Colonic mucosa (tissue), 4 donors: ENCODE measurements at regions not wholly inside any gene's neighbourhood (a gene's known extent, or its start where the extent isn't known, plus 50 kb on each side); places are given as distances from the start of the nearest gene placed in this dataset.
"Not testable (repeated sequence)": the region's sequence is repeated elsewhere in the genome, so short reads cannot be mapped to it uniquely, and the experiment has no call there.

Experiments used
- DNase-seq: peaks from one replicate; pipeline ENCODE4 v3.0.0-alpha.2; 2020
- H3K27ac ChIP-seq: fragments of 200-600 bp; one replicate; pipeline ENCODE4 v1.8.0; 2021
- H3K27me3 ChIP-seq: fragments of 200-600 bp; one replicate; pipeline ENCODE4 v1.8.0; 2021
- H3K36me3 ChIP-seq: fragments of 200-600 bp; one replicate; pipeline ENCODE4 v1.8.0; 2021
- H3K4me1 ChIP-seq: fragments of 200-600 bp; one replicate; pipeline ENCODE4 v1.8.0; 2021; ENCODE audit warnings: mild to moderate bottlenecking
- H3K4me3 ChIP-seq: fragments of 200-600 bp; one replicate; pipeline ENCODE4 v1.8.0; 2021
- H3K9ac ChIP-seq, 2 donors: one replicate each; pipeline ENCODE4 v1.7.0; 2013; ENCODE audit warnings: control low read depth in 2 of 2, low read depth in 2 of 2, low read length in 2 of 2
- H3K9me3 ChIP-seq: fragments of 200-600 bp; one replicate; pipeline ENCODE4 v1.8.0; 2021
- CTCF ChIP-seq: fragments of 200-600 bp; IDR thresholded peaks from one replicate; pipeline ENCODE4 v1.8.0; 2022; ENCODE audit warnings: antibody characterized with exemption, mild to moderate bottlenecking
- intact Hi-C: fragments of 100-400 bp; cut with DNase I; formaldehyde crosslinking; loops from one replicate; pipeline ENCODE4 v1.14.1; 2022
- donor health status: healthy.
- donor health status: DM: no; HTN: no; CAD: no.
- donor health status: DM: no; HTN: no; CAD: no.

GRCh38 chr5:18000744-18001143 lies 366.5 kb downstream of the TAF11L14 start:
- no peak overlapping the region for H3K9ac ChIP-seq
- intact Hi-C loops, result no loop called here
- H3K4me3 ChIP-seq, result no peak overlapping the region
- no peak overlapping the region for H3K27ac ChIP-seq
- H3K4me1 ChIP-seq, result no peaks in the 10 kb centered on the region
- no peak for TF ChIP-seq CTCF
- no peaks in the 10 kb centered on the region for H3K9me3 ChIP-seq
- no peaks in the 10 kb centered on the region for H3K36me3 ChIP-seq
- no peak for DNase-seq
- H3K27me3 ChIP-seq, result no peaks in the 10 kb centered on the region

- Histone ChIP-seq H3K4me1 (no peaks in the 10 kb centered on the region), H3K4me3 (no peak overlapping the region), H3K27ac (no peak overlapping the region), H3K27me3 (no peaks in the 10 kb centered on the region), H3K9ac (no peak overlapping the region), H3K9me3 (no peaks in the 10 kb centered on the region), H3K36me3 (no peaks in the 10 kb centered on the region)
- intact Hi-C loops, result no loop called here
- no peak for DNase-seq
- no peak for TF ChIP-seq CTCF
These were observed 369.1 kb downstream of the TAF11L14 start for GRCh38 chr5:18003312-18003711.

- no peak overlapping the region for H3K4me3 ChIP-seq
- H3K4me1 ChIP-seq, result no peaks in the 10 kb centered on the region
- intact Hi-C loops, result no loop called here
- no peak for TF ChIP-seq CTCF
- H3K9ac ChIP-seq, result no peak overlapping the region
- no peaks in the 10 kb centered on the region for H3K27me3 ChIP-seq
- H3K36me3 ChIP-seq, result no peaks in the 10 kb centered on the region
- H3K9me3 ChIP-seq, result no peaks in the 10 kb centered on the region
- no peak for DNase-seq
- H3K27ac ChIP-seq, result no peak overlapping the region
These were observed 369.5 kb downstream of the TAF11L14 start for GRCh38 chr5:18003784-18004183.

GRCh38 chr5:18006235-18006634 lies 372.0 kb downstream of the TAF11L14 start:
- H3K27me3 ChIP-seq, H3K9ac ChIP-seq, H3K4me3 ChIP-seq, H3K27ac ChIP-seq, H3K9me3 ChIP-seq, H3K4me1 ChIP-seq, intact Hi-C loops, DNase-seq, H3K36me3 ChIP-seq: not testable (repeated sequence)

GRCh38 chr5:18008940-18009339 lies 374.7 kb downstream of the TAF11L14 start:
- Histone ChIP-seq H3K9me3 (no peaks in the 10 kb centered on the region), H3K9ac (no peak overlapping the region)

GRCh38 chr5:18010053-18010452 lies 375.8 kb downstream of the TAF11L14 start:
- TF ChIP-seq CTCF, result no peak
- Histone ChIP-seq H3K4me1 (no peaks in the 10 kb centered on the region), H3K9me3 (no peaks in the 10 kb centered on the region), H3K27ac (no peak overlapping the region), H3K27me3 (no peaks in the 10 kb centered on the region), H3K9ac (no peak overlapping the region), H3K36me3 (no peaks in the 10 kb centered on the region), H3K4me3 (no peak overlapping the region)
- DNase-seq, result no peak
- intact Hi-C loops, result no loop called here

More at GRCh38 chr5:18008940-18009339, 374.7 kb downstream of the TAF11L14 start:
- H3K27ac ChIP-seq, result no peak overlapping the region
- no peaks in the 10 kb centered on the region for H3K36me3 ChIP-seq
- no peak overlapping the region for H3K4me3 ChIP-seq
- no peaks in the 10 kb centered on the region for H3K4me1 ChIP-seq
- intact Hi-C loops, result no loop called here
- TF ChIP-seq CTCF, result no peak
- no peaks in the 10 kb centered on the region for H3K27me3 ChIP-seq
- DNase-seq, result no peak
